Stomach (tissue), 4 donors: ENCODE measurements at regions not wholly inside any gene's neighbourhood (a gene's known extent, or its start where the extent isn't known, plus 50 kb on each side); places are given as distances from the start of the nearest gene placed in this dataset.

Experiments used
- EP300 ChIP-seq: sonication (generic); formaldehyde crosslinking; IDR thresholded peaks from one replicate; pipeline ENCODE4 v1.6.1; 2017; ENCODE audit warnings: antibody characterized with exemption
- POLR2A ChIP-seq, 4 donors: fragments of 450-650 bp; IDR thresholded peaks; one replicate each; pipeline ENCODE4 v1.6.1; 2016; ENCODE audit warnings: antibody characterized with exemption in 4 of 4, control low read depth in 2 of 4, mild to moderate bottlenecking in 1 of 4, moderate library complexity in 1 of 4
- POLR2AphosphoS5 ChIP-seq, 3 donors: sonication (generic); formaldehyde crosslinking; IDR thresholded peaks; one replicate each; pipeline ENCODE4 v1.6.1; 2016; ENCODE audit warnings: antibody characterized with exemption in 3 of 3
- TF ChIP-seq, protein P1 (sequence below), 7 experiments: fragments of 450-650 bp in 4 of 7; fragments of 200-600 bp in 3 of 7; sonication (generic) in 3 of 7; IDR thresholded peaks; one replicate each; pipeline ENCODE4 v1.5.1; 2016 to 2019; ENCODE audit warnings: antibody characterized with exemption in 7 of 7, control low read depth in 2 of 7, mild to moderate bottlenecking in 1 of 7

DNA sequence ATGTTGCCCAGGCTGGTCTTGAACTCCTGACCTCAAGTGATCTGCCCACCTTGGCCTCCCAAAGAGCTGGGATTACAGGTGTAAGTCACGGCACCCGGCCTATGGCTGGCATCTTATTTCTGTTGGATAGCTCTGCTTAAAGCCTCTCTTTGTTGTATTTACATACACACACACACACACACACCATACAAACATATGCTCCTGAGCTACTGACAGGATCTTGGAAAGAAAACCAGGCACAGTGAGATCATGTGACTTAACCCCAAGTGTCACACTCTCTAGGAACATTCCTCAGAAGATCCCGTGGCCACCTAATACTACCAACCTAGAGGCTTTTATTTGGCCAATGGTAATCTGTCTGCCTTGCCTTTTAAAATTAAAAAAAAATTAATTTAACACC lies 85.1 kb upstream of the HAAO start:
- TF ChIP-seq POLR2A (IDR thresholded peaks at IDR 0.05) (no peak), POLR2AphosphoS5 (IDR thresholded peaks at IDR 0.05) (no peak), EP300 (no peak)
- TF ChIP-seq, protein P1, sequence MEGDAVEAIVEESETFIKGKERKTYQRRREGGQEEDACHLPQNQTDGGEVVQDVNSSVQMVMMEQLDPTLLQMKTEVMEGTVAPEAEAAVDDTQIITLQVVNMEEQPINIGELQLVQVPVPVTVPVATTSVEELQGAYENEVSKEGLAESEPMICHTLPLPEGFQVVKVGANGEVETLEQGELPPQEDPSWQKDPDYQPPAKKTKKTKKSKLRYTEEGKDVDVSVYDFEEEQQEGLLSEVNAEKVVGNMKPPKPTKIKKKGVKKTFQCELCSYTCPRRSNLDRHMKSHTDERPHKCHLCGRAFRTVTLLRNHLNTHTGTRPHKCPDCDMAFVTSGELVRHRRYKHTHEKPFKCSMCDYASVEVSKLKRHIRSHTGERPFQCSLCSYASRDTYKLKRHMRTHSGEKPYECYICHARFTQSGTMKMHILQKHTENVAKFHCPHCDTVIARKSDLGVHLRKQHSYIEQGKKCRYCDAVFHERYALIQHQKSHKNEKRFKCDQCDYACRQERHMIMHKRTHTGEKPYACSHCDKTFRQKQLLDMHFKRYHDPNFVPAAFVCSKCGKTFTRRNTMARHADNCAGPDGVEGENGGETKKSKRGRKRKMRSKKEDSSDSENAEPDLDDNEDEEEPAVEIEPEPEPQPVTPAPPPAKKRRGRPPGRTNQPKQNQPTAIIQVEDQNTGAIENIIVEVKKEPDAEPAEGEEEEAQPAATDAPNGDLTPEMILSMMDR (IDR thresholded peaks at IDR 0.05), result no peak
